GM12864 (cell line): ENCODE measurements at regions not wholly inside any gene's neighbourhood (a gene's known extent, or its start where the extent isn't known, plus 50 kb on each side); places are given as distances from the start of the nearest gene placed in this dataset.

Experiments used
- DNase-seq: peaks from one replicate; pipeline ENCODE4 v3.0.0-alpha.2; 2011; ENCODE audit warnings: low read depth
- H3K4me3 ChIP-seq: 2 replicates; pipeline ENCODE4 v1.5.1; 2011; ENCODE audit warnings: mild to moderate bottlenecking, low read depth, low read length, control low read depth
- CTCF ChIP-seq: IDR thresholded peaks from 2 replicates; pipeline ENCODE4 v1.5.1; 2011; ENCODE audit warnings: low read depth, mild to moderate bottlenecking, moderate library complexity, low read length, control low read depth, inconsistent platforms; ENCODE audit errors: missing control alignments

GRCh38 chr6:2516059-2516458 is 234.7 kb downstream of the MYLK4 start:
- DNase-seq = no peak
- H3K4me3 ChIP-seq = no peak overlapping the region

GRCh38 chr6:2514965-2515543 is 235.7 kb downstream of the MYLK4 start:
- no peak for TF ChIP-seq CTCF
- no peak overlapping the region for H3K4me3 ChIP-seq
- no peak for DNase-seq

More at GRCh38 chr6:2516059-2516458, 234.7 kb downstream of the MYLK4 start:
- TF ChIP-seq CTCF = no peak

GRCh38 chr6:2512802-2513201 is 237.9 kb downstream of the MYLK4 start:
- H3K4me3 ChIP-seq = no peak overlapping the region
- no peak for DNase-seq
- no peak for TF ChIP-seq CTCF

GRCh38 chr6:2510316-2510715 is 240.4 kb downstream of the MYLK4 start:
- no peak for DNase-seq
- TF ChIP-seq CTCF = no peak
- no peak overlapping the region for H3K4me3 ChIP-seq

GRCh38 chr6:2509711-2510110 is 241.0 kb downstream of the MYLK4 start:
- no peak for TF ChIP-seq CTCF
- no peak for DNase-seq
- no peak overlapping the region for H3K4me3 ChIP-seq

GRCh38 chr6:2508071-2508470 is 242.7 kb downstream of the MYLK4 start:
- no peak for TF ChIP-seq CTCF
- no peak for DNase-seq
- no peak overlapping the region for H3K4me3 ChIP-seq

GRCh38 chr6:2507521-2508037 is 243.1 kb downstream of the MYLK4 start:
- H3K4me3 ChIP-seq = no peak overlapping the region
- DNase-seq = no peak
- no peak for TF ChIP-seq CTCF
